Heart left ventricle (tissue), 13 donors: ENCODE measurements at regions not wholly inside any gene's neighbourhood (a gene's known extent, or its start where the extent isn't known, plus 50 kb on each side); places are given as distances from the start of the nearest gene placed in this dataset.

Experiments used
- CTCF ChIP-seq, 12 donors: fragments of 200-600 bp; sonication (generic) in 4 of 12; IDR thresholded peaks; one replicate each; pipeline versions ENCODE4 v1.5.0 to v1.8.0; 2018 to 2022; ENCODE audit warnings: antibody characterized with exemption in 12 of 12, mild to moderate bottlenecking in 5 of 12
- POLR2A ChIP-seq, 2 donors: fragments of 450-650 bp; IDR thresholded peaks; one replicate each; pipeline ENCODE4 v1.6.1; 2017; ENCODE audit warnings: antibody characterized with exemption in 2 of 2, mild to moderate bottlenecking in 2 of 2, moderate library complexity in 2 of 2
- donor health status: ischemic (EF 13 %, LVEDD 7.1; RV severe dilation, severe dysfunction).
- donor health status: DM: no; HTN: yes; CAD: no.
- donor health status: DM: no; HTN: no; CAD: no.
- donor health status: ischemic (EF 25% LVEDD 6.9; RV normal size, moderate dysfunction).
- donor health status: ischemic (EF 25% LVEDD 5.7; RV mildly dilated, moderate dysfunction).
- donor health status: ischemic (EF 35%, LVEDD 5.7; RV mildly dilated, moderate dysfunction).
- donor health status: nonischemic (EF 11% LVEDD 7.7; RV severe dilation, severe dysfunction).
- donor health status: DM: yes; HTN: yes; CAD: no.
- donor health status: PGD.
- donor health status: ischemic (EF 29% LVEDD 5.4; RV normal size, mild dysfunction).
- donor health status: nonischemic (EF 23%, LVEDD 6.1; RV moderate dilation, normal function).

GRCh38 chr18:47680488-47680887, 250.0 kb downstream of the SMAD2 start:
- TF ChIP-seq POLR2A (IDR thresholded peaks at IDR 0.05) (no peak), CTCF (IDR thresholded peaks at IDR 0.05) (no peak)
